Activated CD4-positive, alpha-beta T cell treated with anti-CD3 and anti-CD28 coated beads, Interleukin-2, amount 50 U/mL, for 24 hours (primary cell): ENCODE measurements at regions not wholly inside any gene's neighbourhood (a gene's known extent, or its start where the extent isn't known, plus 50 kb on each side); places are given as distances from the start of the nearest gene placed in this dataset.

ENCODE experiments used
- DNase-seq, 2 donors: peaks; one replicate each; pipeline ENCODE4 v3.0.0-alpha.2; 2020; ENCODE audit warnings: low read depth in 1 of 2, low spot score in 1 of 2

GRCh38 chr10:128312250-128312649 is 186.0 kb upstream of the MKI67 start:
- DNase-seq = no peak

- no peak for DNase-seq
Observed at GRCh38 chr10:128314686-128315085, 188.5 kb upstream of the MKI67 start.

GRCh38 chr10:128316121-128316726 is 190.0 kb upstream of the MKI67 start:
- no peak for DNase-seq

- no peak for DNase-seq
Observed at GRCh38 chr10:128316925-128317324, 190.7 kb upstream of the MKI67 start.

GRCh38 chr10:128318366-128318765 is 192.1 kb upstream of the MKI67 start:
- DNase-seq = no peak

- no peak for DNase-seq
Observed at GRCh38 chr10:128318913-128319312, 192.7 kb upstream of the MKI67 start.

GRCh38 chr10:128322106-128322505 is 195.9 kb upstream of the MKI67 start:
- DNase-seq = no peak

GRCh38 chr10:128322950-128323349 is 196.7 kb upstream of the MKI67 start:
- DNase-seq = no peak

- DNase-seq = no peak
Observed at GRCh38 chr10:128324058-128324827, 198.0 kb upstream of the MKI67 start.

- DNase-seq = no peak
Observed at GRCh38 chr10:128325788-128326187, 199.6 kb upstream of the MKI67 start.

GRCh38 chr10:128326251-128326650 is 200.0 kb upstream of the MKI67 start:
- no peak for DNase-seq

GRCh38 chr10:128326851-128327250 is 200.6 kb upstream of the MKI67 start:
- no peak for DNase-seq

GRCh38 chr10:128336401-128336800 is 210.2 kb upstream of the MKI67 start:
- no peak for DNase-seq

GRCh38 chr10:128337860-128338378 is 211.7 kb upstream of the MKI67 start:
- no peak for DNase-seq

- no peak for DNase-seq
Observed at GRCh38 chr10:128338951-128339350, 212.7 kb upstream of the MKI67 start.

GRCh38 chr10:128339753-128340152 is 213.5 kb upstream of the MKI67 start:
- DNase-seq = no peak

- no peak for DNase-seq
Observed at GRCh38 chr10:128345353-128345752, 219.1 kb upstream of the MKI67 start.

GRCh38 chr10:128360783-128361182 is 234.6 kb upstream of the MKI67 start:
- no peak for DNase-seq

- DNase-seq = no peak
Observed at GRCh38 chr10:128361487-128361886, 235.3 kb upstream of the MKI67 start.

- DNase-seq = no peak
Observed at GRCh38 chr10:128362514-128362913, 236.3 kb upstream of the MKI67 start.

- DNase-seq = no peak
Observed at GRCh38 chr10:128364631-128365030, 238.4 kb upstream of the MKI67 start.

- DNase-seq = no peak
Observed at GRCh38 chr10:128365156-128365725, 239.0 kb upstream of the MKI67 start.
